ENCODE measurements at regions not wholly inside any gene's neighbourhood (a gene's known extent, or its start where the extent isn't known, plus 50 kb on each side); places are given as distances from the start of the nearest gene placed in this dataset.

GRCh38 chr3:73120710-73121109 is 59.3 kb downstream of the EBLN2 start:
- Histone ChIP-seq H3K36me3 (no peaks in the 10 kb centered on the region), H3K4me1 (no peaks in the 10 kb centered on the region), H3K4me3 (no peak overlapping the region), H3K27me3 (no peaks in the 10 kb centered on the region), H3K27ac (no peak overlapping the region), H3K9me3 (no peaks in the 10 kb centered on the region)
- TF ChIP-seq POLR2AphosphoS5 (IDR thresholded peaks at IDR 0.05) (no peak), EP300 (IDR thresholded peaks at IDR 0.05; ENCODE audit: low read depth) (no peak), POLR2A (IDR thresholded peaks at IDR 0.05) (no peak)
- TF ChIP-seq, protein P1, sequence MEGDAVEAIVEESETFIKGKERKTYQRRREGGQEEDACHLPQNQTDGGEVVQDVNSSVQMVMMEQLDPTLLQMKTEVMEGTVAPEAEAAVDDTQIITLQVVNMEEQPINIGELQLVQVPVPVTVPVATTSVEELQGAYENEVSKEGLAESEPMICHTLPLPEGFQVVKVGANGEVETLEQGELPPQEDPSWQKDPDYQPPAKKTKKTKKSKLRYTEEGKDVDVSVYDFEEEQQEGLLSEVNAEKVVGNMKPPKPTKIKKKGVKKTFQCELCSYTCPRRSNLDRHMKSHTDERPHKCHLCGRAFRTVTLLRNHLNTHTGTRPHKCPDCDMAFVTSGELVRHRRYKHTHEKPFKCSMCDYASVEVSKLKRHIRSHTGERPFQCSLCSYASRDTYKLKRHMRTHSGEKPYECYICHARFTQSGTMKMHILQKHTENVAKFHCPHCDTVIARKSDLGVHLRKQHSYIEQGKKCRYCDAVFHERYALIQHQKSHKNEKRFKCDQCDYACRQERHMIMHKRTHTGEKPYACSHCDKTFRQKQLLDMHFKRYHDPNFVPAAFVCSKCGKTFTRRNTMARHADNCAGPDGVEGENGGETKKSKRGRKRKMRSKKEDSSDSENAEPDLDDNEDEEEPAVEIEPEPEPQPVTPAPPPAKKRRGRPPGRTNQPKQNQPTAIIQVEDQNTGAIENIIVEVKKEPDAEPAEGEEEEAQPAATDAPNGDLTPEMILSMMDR (IDR thresholded peaks at IDR 0.05), result no peak
- WGBS, 2 donors (ENCODE audit: low coverage in 1 of 2), result 65% methylated on average over 1 of the region's 1 CpG; no CpG with 5 or more reads in 1 of the 2 donors
- intact Hi-C loops (cut with DNase I; ENCODE audit: low total_unique reads), result no loop called here
- DNase-seq, result no peak
- in situ Hi-C loops (cut with MboI; ENCODE audit: low pct_ligation_motif_present in 1 of 4, low pct_unique_long_range_greater_than_20kb in 1 of 4, low sequenced_read_pairs in 3 of 4), result loop anchor here (25.0 kb wide), 3 partner anchors 92 to 742 kb away; no protein-coding TSS in a partner anchor

- intact Hi-C loops (cut with DNase I; ENCODE audit: low total_unique reads) (no loop called here), in situ Hi-C loops (cut with MboI; ENCODE audit: low pct_ligation_motif_present in 1 of 4, low pct_unique_long_range_greater_than_20kb in 1 of 4, low sequenced_read_pairs in 3 of 4) (loop anchor here (25.0 kb wide), 3 partner anchors 91 to 741 kb away; no protein-coding TSS in a partner anchor)
- no peaks in the 10 kb centered on the region for H3K9me3 ChIP-seq
- DNase-seq, result no peak
- TF ChIP-seq EP300 (IDR thresholded peaks at IDR 0.05; ENCODE audit: low read depth), result no peak
- TF ChIP-seq, protein P1 (IDR thresholded peaks at IDR 0.05), result no peak
- no peak for TF ChIP-seq POLR2AphosphoS5 (IDR thresholded peaks at IDR 0.05)
- H3K4me3 ChIP-seq, result no peak overlapping the region
- no peaks in the 10 kb centered on the region for H3K27me3 ChIP-seq
- H3K36me3 ChIP-seq, result no peaks in the 10 kb centered on the region
- WGBS, 2 donors (ENCODE audit: low coverage in 1 of 2), result 53 to 72% methylated on average over 2 of the region's 2 CpGs
- no peak overlapping the region for H3K27ac ChIP-seq
- H3K4me1 ChIP-seq, result no peaks in the 10 kb centered on the region
Measured at GRCh38 chr3:73121669-73122331, 60.3 kb downstream of the EBLN2 start.

GRCh38 chr3:73134034-73134433 is 72.6 kb downstream of the EBLN2 start:
- H3K4me3 ChIP-seq, result no peak overlapping the region
- H3K36me3 ChIP-seq, result no peaks in the 10 kb centered on the region
- 67% methylated on average over 1 of the region's 1 CpG; no CpG with 5 or more reads in 1 of the 2 donors for WGBS, 2 donors (ENCODE audit: low coverage in 1 of 2)
- in situ Hi-C loops (cut with MboI; ENCODE audit: low pct_ligation_motif_present in 1 of 4, low pct_unique_long_range_greater_than_20kb in 1 of 4, low sequenced_read_pairs in 3 of 4) (no loop called here), intact Hi-C loops (cut with DNase I; ENCODE audit: low total_unique reads) (no loop called here)
- H3K27ac ChIP-seq, result no peak overlapping the region
- TF ChIP-seq EP300 (IDR thresholded peaks at IDR 0.05; ENCODE audit: low read depth) (no peak), POLR2AphosphoS5 (IDR thresholded peaks at IDR 0.05) (no peak), POLR2A (IDR thresholded peaks at IDR 0.05) (no peak)
- TF ChIP-seq, protein P1 (IDR thresholded peaks at IDR 0.05), result no peak
- no peaks in the 10 kb centered on the region for H3K4me1 ChIP-seq
- H3K27me3 ChIP-seq, result no peaks in the 10 kb centered on the region
- peaks cover 0 to 8% of the 10 kb centered on the region in 2 donors for H3K9me3 ChIP-seq
- no peak for DNase-seq

- Histone ChIP-seq H3K36me3 (no peaks in the 10 kb centered on the region), H3K27me3 (no peaks in the 10 kb centered on the region), H3K4me1 (no peaks in the 10 kb centered on the region), H3K27ac (no peak overlapping the region), H3K9me3 (peaks cover 0 to 8% of the 10 kb centered on the region in 2 donors), H3K4me3 (no peak overlapping the region)
- in situ Hi-C loops (cut with MboI; ENCODE audit: low pct_ligation_motif_present in 1 of 4, low pct_unique_long_range_greater_than_20kb in 1 of 4, low sequenced_read_pairs in 3 of 4), result no loop called here
- no peak for DNase-seq
- intact Hi-C loops (cut with DNase I; ENCODE audit: low total_unique reads), result no loop called here
- 83 to 91% methylated on average over 6 of the region's 6 CpGs for WGBS, 2 donors (ENCODE audit: low coverage in 1 of 2)
- no peak for TF ChIP-seq POLR2A (IDR thresholded peaks at IDR 0.05)
- TF ChIP-seq POLR2AphosphoS5 (IDR thresholded peaks at IDR 0.05), result no peak
- TF ChIP-seq, protein P1 (IDR thresholded peaks at IDR 0.05), result no peak
- TF ChIP-seq EP300 (IDR thresholded peaks at IDR 0.05; ENCODE audit: low read depth), result no peak
Measured at GRCh38 chr3:73136941-73137340, 75.5 kb downstream of the EBLN2 start.
